Naive thymus-derived CD4-positive, alpha-beta T cell (primary cell): ENCODE measurements at regions not wholly inside any gene's neighbourhood (a gene's known extent, or its start where the extent isn't known, plus 50 kb on each side); places are given as distances from the start of the nearest gene placed in this dataset.

Experiments
- ATAC-seq: fragments of 150-1000 bp; cut with Tn5 transposase; 2 replicates; pipeline ENCODE4 v1.10.0; 2021; ENCODE audit warnings: mild to moderate bottlenecking, moderate library complexity
- CTCF ChIA-PET: fragments of 350-600 bp; sonication (Branson Sonifier 250); formaldehyde crosslinking; loops from one replicate; lab custom pipeline; 2021; ENCODE audit warnings: antibody characterized with exemption; lab: Charles Lee
- POLR2A ChIA-PET: fragments of 350-600 bp; sonication (Branson Sonifier 250); formaldehyde crosslinking; loops from one replicate; lab custom pipeline; 2021; ENCODE audit warnings: antibody characterized with exemption, inconsistent platforms; lab: Charles Lee
- DNase-seq, 9 donors: peaks; one replicate each; pipeline versions ENCODE4 v3.0.0 to v3.0.0-alpha.2; 2020 to 2022; ENCODE audit warnings: mixed read lengths in 1 of 9
- H3K27ac ChIP-seq: one replicate; pipeline ENCODE4 v1.7.0; 2013; ENCODE audit warnings: mild to moderate bottlenecking, low read depth, low read length, moderate library complexity
- H3K27me3 ChIP-seq, 2 donors: one replicate each; pipeline ENCODE4 v1.7.0; 2013; ENCODE audit warnings: low read length in 2 of 2, mild to moderate bottlenecking in 2 of 2, moderate library complexity in 2 of 2; ENCODE audit not compliant: control insufficient read depth in 2 of 2, insufficient read depth in 2 of 2
- H3K36me3 ChIP-seq, 3 experiments: 1 replicate in 2 of 3; 2 replicates in 1 of 3; pipeline ENCODE4 v1.7.0; 2013; ENCODE audit warnings: low read length in 3 of 3, mild to moderate bottlenecking in 3 of 3, moderate library complexity in 1 of 3; ENCODE audit not compliant: insufficient read depth in 3 of 3, control insufficient read depth in 2 of 3
- H3K4me1 ChIP-seq, 2 donors: one replicate each; pipeline ENCODE4 v1.7.0; 2013; ENCODE audit warnings: low read length in 2 of 2, mild to moderate bottlenecking in 2 of 2, moderate library complexity in 1 of 2; ENCODE audit not compliant: control insufficient read depth in 2 of 2, insufficient read depth in 2 of 2
- H3K4me3 ChIP-seq: 2 replicates; pipeline ENCODE4 v1.7.0; 2013; ENCODE audit warnings: mild to moderate bottlenecking, low read length
- H3K9me3 ChIP-seq, 3 experiments: 1 replicate in 2 of 3; 2 replicates in 1 of 3; pipeline ENCODE4 v1.7.0; 2013; ENCODE audit warnings: low read length in 3 of 3; ENCODE audit not compliant: control insufficient read depth in 2 of 3
- H3K27ac Mint-ChIP-seq, 9 donors: one replicate each; pipeline ENCODE4 v1.8.0; 2020 to 2022; ENCODE audit warnings: mixed read lengths in 9 of 9, mild to moderate bottlenecking in 8 of 9, moderate library complexity in 5 of 9, inconsistent platforms in 2 of 9
- H3K27me3 Mint-ChIP-seq, 5 donors: one replicate each; pipeline ENCODE4 v1.8.0; 2021 to 2022; ENCODE audit warnings: mixed read lengths in 5 of 5, mild to moderate bottlenecking in 1 of 5
- H3K36me3 Mint-ChIP-seq, 5 donors: one replicate each; pipeline ENCODE4 v1.8.0; 2020 to 2022; ENCODE audit warnings: mixed read lengths in 5 of 5, mild to moderate bottlenecking in 3 of 5, inconsistent platforms in 1 of 5
- H3K4me1 Mint-ChIP-seq, 7 donors: one replicate each; pipeline ENCODE4 v1.8.0; 2020 to 2022; ENCODE audit warnings: mixed read lengths in 7 of 7, mild to moderate bottlenecking in 3 of 7, inconsistent platforms in 1 of 7
- H3K4me3 Mint-ChIP-seq, 10 donors: one replicate each; pipeline ENCODE4 v1.8.0; 2020 to 2022; ENCODE audit warnings: mild to moderate bottlenecking in 10 of 10, mixed read lengths in 10 of 10, moderate library complexity in 6 of 10, inconsistent platforms in 2 of 10
- H3K9me3 Mint-ChIP-seq, 11 donors: one replicate each; pipeline ENCODE4 v1.8.0; 2020 to 2022; ENCODE audit warnings: mixed read lengths in 11 of 11, mild to moderate bottlenecking in 4 of 11, inconsistent platforms in 1 of 11, moderate library complexity in 1 of 11
- intact Hi-C, 2 donors: fragments of 100-400 bp; cut with micrococcal nuclease; formaldehyde crosslinking; loops; one replicate each; pipeline ENCODE4 v1.15.1; 2023

DNA sequence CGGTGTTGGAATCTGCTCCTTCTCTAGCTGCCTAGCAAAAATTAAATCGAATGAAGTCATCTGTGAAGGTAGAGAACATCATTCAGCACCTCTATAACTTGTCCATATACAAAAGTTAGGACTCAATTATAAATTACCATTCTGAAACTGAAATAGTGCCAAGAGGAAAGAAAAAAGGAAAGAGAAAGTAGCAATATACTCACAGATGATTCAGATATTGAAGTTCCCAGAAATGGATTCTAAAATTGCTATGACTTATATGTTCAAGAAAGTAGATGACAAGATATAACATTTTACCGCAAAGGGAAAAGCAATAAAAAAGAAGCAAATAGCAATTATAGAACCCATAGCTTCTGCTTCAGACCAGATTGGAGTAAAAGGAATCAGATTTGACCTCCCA is 333.6 kb upstream of the GYPC start:
- H3K27me3 Mint-ChIP-seq: peaks cover 0 to 7% (median 5%) of the 10 kb centered on the region in 5 donors
- no peak overlapping the region for H3K27ac Mint-ChIP-seq

DNA sequence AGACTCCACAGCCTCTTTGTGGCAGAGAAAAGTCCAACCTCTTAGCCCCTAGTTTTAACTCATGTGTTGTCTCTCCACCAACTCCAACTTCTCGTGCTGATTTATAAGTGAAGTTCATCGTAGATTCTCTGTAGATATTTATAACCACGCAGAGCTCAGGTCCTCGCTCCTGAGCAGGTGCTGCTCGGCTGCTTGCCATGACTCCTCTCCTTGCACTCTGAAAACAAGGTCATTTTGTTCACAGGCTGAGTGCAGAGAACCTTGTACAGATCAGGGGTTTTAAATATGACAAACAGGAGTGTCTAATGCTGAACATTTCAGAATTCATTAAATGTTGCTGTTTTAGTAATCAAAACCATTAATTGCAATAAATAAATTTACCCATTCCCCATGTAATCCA is 330.8 kb upstream of the GYPC start:
- no peaks in the 10 kb centered on the region for H3K4me1 ChIP-seq
- Mint-ChIP-seq H3K4me3 (no peak overlapping the region), H3K4me1 (no peaks in the 10 kb centered on the region), H3K27me3 (peaks cover 0 to 5% (median 4%) of the 10 kb centered on the region in 5 donors), H3K36me3 (peaks cover 0 to under 1% (median 0%) of the 10 kb centered on the region in 5 donors), H3K27ac (no peak overlapping the region), H3K9me3 (peaks cover 0 to 4% (median under 1%) of the 10 kb centered on the region in 11 donors)
- no peaks in the 10 kb centered on the region for H3K36me3 ChIP-seq
- DNase-seq (no peak), ATAC-seq (no peak)
- H3K9me3 ChIP-seq: no peaks in the 10 kb centered on the region
- intact Hi-C loops: no loop called here
- ChIA-PET CTCF (no interaction called here), POLR2A (no interaction called here)
- no peak overlapping the region for H3K4me3 ChIP-seq
- H3K27ac ChIP-seq: no peak overlapping the region
- no peaks in the 10 kb centered on the region for H3K27me3 ChIP-seq

More for the DNA sequence above, 333.6 kb upstream of the GYPC start:
- Histone ChIP-seq H3K4me3 (no peak overlapping the region), H3K27ac (no peak overlapping the region), H3K4me1 (no peaks in the 10 kb centered on the region), H3K9me3 (no peaks in the 10 kb centered on the region), H3K27me3 (no peaks in the 10 kb centered on the region), H3K36me3 (no peaks in the 10 kb centered on the region)
- ATAC-seq (no peak), DNase-seq (no peak)
- intact Hi-C loops: no loop called here
- ChIA-PET POLR2A (no interaction called here), CTCF (no interaction called here)
- no peak overlapping the region for H3K4me3 Mint-ChIP-seq
- peaks cover 0 to 2% (median 0%) of the 10 kb centered on the region in 11 donors for H3K9me3 Mint-ChIP-seq
- no peaks in the 10 kb centered on the region for H3K36me3 Mint-ChIP-seq
- H3K4me1 Mint-ChIP-seq: no peaks in the 10 kb centered on the region

DNA sequence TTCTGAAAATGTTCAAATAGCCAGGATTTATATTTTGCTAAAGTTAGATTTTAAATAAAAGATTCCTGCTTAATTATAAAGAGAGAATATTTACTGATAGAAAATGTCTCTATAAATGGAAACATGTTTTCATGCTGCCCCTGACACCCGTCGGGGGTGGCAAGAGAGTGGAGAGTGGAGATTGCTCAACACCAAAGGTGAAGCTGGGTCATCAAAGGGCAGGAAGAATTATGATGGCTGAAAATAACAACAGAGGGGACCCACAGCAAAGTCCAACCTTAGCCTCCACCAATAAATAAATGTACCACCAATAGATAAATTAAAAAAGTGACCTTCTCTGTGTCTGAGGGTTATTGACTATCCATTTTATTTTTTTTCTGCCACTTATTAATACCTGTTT is 326.8 kb upstream of the GYPC start:
- peaks cover 0 to 10% (median 4%) of the 10 kb centered on the region in 5 donors for H3K27me3 Mint-ChIP-seq
- CTCF ChIA-PET: no interaction called here

DNA sequence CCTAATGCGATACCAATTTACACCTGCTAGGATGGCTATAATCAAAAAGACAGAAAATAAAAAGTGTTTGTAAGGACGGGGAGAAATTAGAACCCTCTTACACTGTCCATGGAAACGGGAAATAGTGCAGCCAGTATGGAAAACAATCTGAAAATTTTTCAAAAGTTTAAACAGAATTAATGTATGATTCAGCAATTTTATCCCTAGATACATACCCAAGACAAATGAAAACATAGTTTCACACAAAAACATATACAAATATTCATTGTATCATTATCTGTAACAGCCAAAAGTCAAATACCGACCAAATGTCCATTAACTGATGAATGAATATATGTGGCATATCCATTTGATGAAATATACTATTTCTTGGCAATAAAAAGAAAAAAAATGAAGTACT is 313.5 kb upstream of the GYPC start:
- intact Hi-C loops: no loop called here
- CTCF ChIA-PET: no interaction called here
- Histone ChIP-seq H3K27ac (no peak overlapping the region), H3K27me3 (no peaks in the 10 kb centered on the region), H3K4me3 (no peak overlapping the region), H3K4me1 (no peaks in the 10 kb centered on the region), H3K36me3 (no peaks in the 10 kb centered on the region), H3K9me3 (no peaks in the 10 kb centered on the region)
- no peak overlapping the region for H3K27ac Mint-ChIP-seq
- H3K36me3 Mint-ChIP-seq: no peaks in the 10 kb centered on the region
- DNase-seq (no peak), ATAC-seq (no peak)
- H3K9me3 Mint-ChIP-seq: peaks cover 0 to 8% (median 4%) of the 10 kb centered on the region in 11 donors
- no peaks in the 10 kb centered on the region for H3K4me1 Mint-ChIP-seq
- POLR2A ChIA-PET: no interaction called here
- no peak overlapping the region for H3K4me3 Mint-ChIP-seq
- H3K27me3 Mint-ChIP-seq: peaks cover 0 to 11% (median 0%) of the 10 kb centered on the region in 5 donors

More for the DNA sequence above, 326.8 kb upstream of the GYPC start:
- Histone ChIP-seq H3K27me3 (no peaks in the 10 kb centered on the region), H3K9me3 (peaks cover 0 to under 1% (median 0%) of the 10 kb centered on the region in 3 experiments), H3K4me1 (no peaks in the 10 kb centered on the region), H3K4me3 (no peak overlapping the region), H3K27ac (no peak overlapping the region), H3K36me3 (no peaks in the 10 kb centered on the region)
- ATAC-seq (no peak), DNase-seq (no peak)
- H3K9me3 Mint-ChIP-seq: peaks cover 0 to 39% (median 22%) of the 10 kb centered on the region in 11 donors
- no peak overlapping the region for H3K4me3 Mint-ChIP-seq
- no peaks in the 10 kb centered on the region for H3K4me1 Mint-ChIP-seq
- intact Hi-C loops: no loop called here
- POLR2A ChIA-PET: interaction anchor here (0.7 kb wide), 1 partner anchor 105 kb away, joined by 4 read pairs; no protein-coding TSS in a partner anchor
- peaks cover 0 to 9% (median 0%) of the 10 kb centered on the region in 5 donors for H3K36me3 Mint-ChIP-seq
- H3K27ac Mint-ChIP-seq: no peak overlapping the region

DNA sequence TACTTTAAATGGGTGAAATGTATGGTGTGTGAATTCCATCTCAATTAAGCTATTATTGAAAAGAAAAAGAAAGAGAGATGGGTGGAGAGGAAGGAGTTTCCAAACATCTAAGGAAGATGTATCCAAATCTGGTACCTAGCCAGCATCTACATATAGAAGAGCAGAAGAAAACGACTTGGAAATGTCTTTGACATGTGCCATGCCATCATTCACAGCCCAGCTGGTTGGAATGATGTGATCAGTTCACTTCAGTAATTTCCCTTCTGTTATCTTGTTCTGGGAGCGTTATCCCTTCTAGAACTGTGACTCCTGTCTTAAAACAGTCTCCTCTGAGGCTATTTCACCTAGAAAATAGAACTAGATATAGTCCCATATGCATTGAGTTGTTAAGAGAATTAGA is 312.8 kb upstream of the GYPC start:
- intact Hi-C loops: no loop called here
- POLR2A ChIA-PET: no interaction called here
- CTCF ChIA-PET: no interaction called here

DNA sequence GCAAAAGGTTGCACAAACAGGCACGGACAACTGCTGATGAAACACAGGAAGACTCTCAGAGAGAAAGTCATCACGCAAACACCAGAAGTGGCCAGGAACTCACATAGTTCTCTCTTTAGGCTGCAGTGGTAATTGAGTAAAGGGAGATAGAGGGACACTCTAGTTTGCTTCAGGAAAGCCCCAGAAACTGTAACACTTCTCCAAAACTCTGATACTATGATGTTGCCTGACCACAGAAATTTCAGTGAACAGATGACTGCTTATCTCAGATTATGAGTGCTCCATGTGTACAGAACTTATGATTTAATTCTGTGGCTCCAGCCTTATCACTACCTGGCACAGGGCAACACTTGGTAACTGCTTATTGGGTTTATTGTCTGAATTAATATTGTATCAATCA is 311.5 kb upstream of the GYPC start:
- no peak for DNase-seq
- H3K36me3 Mint-ChIP-seq: no peaks in the 10 kb centered on the region
- intact Hi-C loops: no loop called here
- ChIA-PET CTCF (no interaction called here), POLR2A (no interaction called here)
- Histone ChIP-seq H3K27ac (no peak overlapping the region), H3K4me1 (no peaks in the 10 kb centered on the region), H3K9me3 (no peaks in the 10 kb centered on the region), H3K36me3 (no peaks in the 10 kb centered on the region), H3K27me3 (no peaks in the 10 kb centered on the region), H3K4me3 (no peak overlapping the region)
- H3K4me1 Mint-ChIP-seq: no peaks in the 10 kb centered on the region
- no peak overlapping the region for H3K27ac Mint-ChIP-seq
- no peak for ATAC-seq
- no peak overlapping the region for H3K4me3 Mint-ChIP-seq
- peaks cover 0 to 3% (median 0%) of the 10 kb centered on the region in 11 donors for H3K9me3 Mint-ChIP-seq
- peaks cover 0 to 13% (median 5%) of the 10 kb centered on the region in 5 donors for H3K27me3 Mint-ChIP-seq

More for the DNA sequence above, 312.8 kb upstream of the GYPC start:
- no peaks in the 10 kb centered on the region for H3K36me3 Mint-ChIP-seq
- H3K4me1 Mint-ChIP-seq: no peaks in the 10 kb centered on the region
- peaks cover 0 to 8% (median 1%) of the 10 kb centered on the region in 11 donors for H3K9me3 Mint-ChIP-seq
- Histone ChIP-seq H3K9me3 (no peaks in the 10 kb centered on the region), H3K27me3 (no peaks in the 10 kb centered on the region), H3K27ac (no peak overlapping the region), H3K36me3 (no peaks in the 10 kb centered on the region), H3K4me1 (no peaks in the 10 kb centered on the region), H3K4me3 (no peak overlapping the region)
- peaks cover 0 to 13% (median 2%) of the 10 kb centered on the region in 5 donors for H3K27me3 Mint-ChIP-seq
- DNase-seq (no peak), ATAC-seq (no peak)
- H3K4me3 Mint-ChIP-seq: no peak overlapping the region
- H3K27ac Mint-ChIP-seq: no peak overlapping the region

DNA sequence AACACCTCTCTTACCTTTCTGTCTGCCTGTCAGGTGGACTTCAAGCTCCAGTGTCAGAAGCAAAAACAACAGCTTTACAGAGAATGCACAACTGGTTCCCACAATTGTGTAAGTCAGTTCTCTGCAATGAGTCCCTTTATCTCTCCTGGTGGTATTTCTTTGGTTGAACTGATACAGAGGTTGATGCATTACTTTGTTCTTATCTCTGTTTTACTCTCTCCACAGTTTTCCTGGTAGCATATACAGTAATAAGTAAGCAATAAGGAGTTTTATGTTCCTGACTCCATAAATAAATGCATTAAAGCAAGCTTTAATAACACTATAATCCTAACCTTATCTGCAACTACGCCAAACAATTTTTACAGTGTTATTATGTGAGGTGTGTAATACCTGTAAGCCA is 310.3 kb upstream of the GYPC start:
- H3K4me1 ChIP-seq: no peaks in the 10 kb centered on the region
- Mint-ChIP-seq H3K36me3 (no peaks in the 10 kb centered on the region), H3K27me3 (peaks cover 0 to 21% (median 5%) of the 10 kb centered on the region in 5 donors), H3K27ac (no peak overlapping the region), H3K9me3 (peaks cover 0 to 6% (median under 1%) of the 10 kb centered on the region in 11 donors), H3K4me3 (no peak overlapping the region), H3K4me1 (no peaks in the 10 kb centered on the region)
- no peaks in the 10 kb centered on the region for H3K27me3 ChIP-seq
- ATAC-seq (no peak), DNase-seq (no peak)
- no peak overlapping the region for H3K27ac ChIP-seq
- ChIA-PET POLR2A (no interaction called here), CTCF (no interaction called here)
- H3K9me3 ChIP-seq: no peaks in the 10 kb centered on the region
- H3K4me3 ChIP-seq: no peak overlapping the region
- intact Hi-C loops: no loop called here
- no peaks in the 10 kb centered on the region for H3K36me3 ChIP-seq
